SK-N-SH (cell line): ENCODE measurements at regions not wholly inside any gene's neighbourhood (a gene's known extent, or its start where the extent isn't known, plus 50 kb on each side); places are given as distances from the start of the nearest gene placed in this dataset.

Experiments used
- CTCF ChIA-PET: fragments of 300-600, 350-600 bp; formaldehyde crosslinking; extraction: SDS; loops from one replicate; lab custom pipeline; 2021; lab: Yijun Ruan, JAX
- POLR2A ChIA-PET: fragments of 350-600 bp; sonication (Branson Sonifier 250); formaldehyde crosslinking; extraction: SDS; loops from one replicate; lab custom pipeline; 2020; ENCODE audit warnings: antibody characterized with exemption, inconsistent platforms; lab: Yijun Ruan, JAX
- DNase-seq: peaks from one replicate; pipeline ENCODE4 v3.0.0; 2012
- H2AFZ ChIP-seq: fragments of 200-600 bp; sonication (generic); 2 replicates; pipeline ENCODE4 v1.8.1; 2016; ENCODE audit warnings: antibody characterized with exemption, mild to moderate bottlenecking, low read depth
- H3F3A ChIP-seq: fragments of 200-600 bp; sonication (generic); replicated peaks from 2 replicates; pipeline ENCODE3; 2016; ENCODE audit warnings: antibody characterized with exemption, mild to moderate bottlenecking; ENCODE audit not compliant: insufficient read depth
- H3K27ac ChIP-seq, 2 experiments: fragments of 200-500 bp in 1 of 2; fragments of 200-600 bp in 1 of 2; sonication (Bioruptor generic) in 1 of 2; sonication (generic), shearing (Covaris generic) in 1 of 2; 2 replicates each; pipeline versions ENCODE4 v1.5.1 to v1.6.1; 2014 to 2016; ENCODE audit warnings: low read depth in 2 of 2, inconsistent platforms in 1 of 2, low read length in 1 of 2, mild to moderate bottlenecking in 1 of 2, mixed read lengths in 1 of 2
- H3K27me3 ChIP-seq: fragments of 200-600 bp; sonication (generic), shearing (Covaris generic); 2 replicates; pipeline ENCODE4 v1.6.1; 2016; ENCODE audit warnings: mixed run types; ENCODE audit not compliant: insufficient read depth
- H3K36me3 ChIP-seq, 2 experiments: fragments of 200-500 bp in 1 of 2; fragments of 200-600 bp in 1 of 2; sonication (Bioruptor generic) in 1 of 2; sonication (generic) in 1 of 2; replicated peaks in 1 of 2; 2 replicates each; pipeline versions ENCODE3 to v1.5.1; 2014 to 2016; ENCODE audit warnings: low read length in 1 of 2, mild to moderate bottlenecking in 1 of 2; ENCODE audit not compliant: insufficient read depth in 2 of 2, control insufficient read depth in 1 of 2
- H3K4me1 ChIP-seq, 2 experiments: fragments of 200-500 bp in 1 of 2; fragments of 200-600 bp in 1 of 2; sonication (Bioruptor generic) in 1 of 2; sonication (generic), shearing (Covaris generic) in 1 of 2; 2 replicates each; pipeline versions ENCODE4 v1.5.1 to v1.6.1; 2014 to 2016; ENCODE audit warnings: low read depth in 1 of 2, low read length in 1 of 2, mixed run types in 1 of 2; ENCODE audit not compliant: insufficient read depth in 2 of 2, control insufficient read depth in 1 of 2
- H3K4me2 ChIP-seq: fragments of 200-600 bp; sonication (generic), shearing (Covaris generic); 2 replicates; pipeline ENCODE4 v1.6.1; 2017; ENCODE audit warnings: mixed run types
- H3K4me3 ChIP-seq, 2 experiments: fragments of 200-500 bp in 1 of 2; fragments of 200-600 bp in 1 of 2; sonication (Bioruptor generic) in 1 of 2; sonication (generic), shearing (Covaris generic) in 1 of 2; 2 replicates each; pipeline versions ENCODE4 v1.5.1 to v1.8.1; 2014 to 2016; ENCODE audit warnings: low read depth in 2 of 2, inconsistent platforms in 1 of 2, low read length in 1 of 2, mild to moderate bottlenecking in 1 of 2, mixed read lengths in 1 of 2, moderate library complexity in 1 of 2
- H3K79me2 ChIP-seq: fragments of 200-600 bp; sonication (generic); 2 replicates; pipeline ENCODE4 v1.8.1; 2017; ENCODE audit warnings: mild to moderate bottlenecking; ENCODE audit not compliant: insufficient read depth
- H3K9ac ChIP-seq: fragments of 200-600 bp; sonication (generic); 2 replicates; pipeline ENCODE4 v1.6.1; 2017; ENCODE audit warnings: mixed run types
- H3K9me2 ChIP-seq: fragments of 200-600 bp; sonication (generic); 2 replicates; pipeline ENCODE4 v1.6.1; 2017; ENCODE audit warnings: mixed run types
- H3K9me3 ChIP-seq: fragments of 200-600 bp; sonication (generic); 2 replicates; pipeline ENCODE4 v1.6.1; 2017; ENCODE audit warnings: mixed run types, mild to moderate bottlenecking, moderate library complexity
- H4K20me1 ChIP-seq: fragments of 200-600 bp; sonication (generic); 2 replicates; pipeline ENCODE4 v1.6.1; 2017; ENCODE audit warnings: mild to moderate bottlenecking, mixed run types; ENCODE audit not compliant: insufficient read depth
- FOSL2 ChIP-seq: IDR thresholded peaks from 2 replicates; pipeline ENCODE4 v1.4.0; 2012; ENCODE audit warnings: low read depth, mild to moderate bottlenecking, moderate library complexity, borderline replicate concordance
- FOXM1 ChIP-seq: IDR thresholded peaks from 2 replicates; pipeline ENCODE4 v1.4.0; 2012; ENCODE audit warnings: low read depth, mild to moderate bottlenecking
- MAX ChIP-seq: IDR thresholded peaks from 2 replicates; pipeline ENCODE4 v1.4.0; 2012; ENCODE audit warnings: low read depth
- MEF2A ChIP-seq: IDR thresholded peaks from 2 replicates; pipeline ENCODE4 v1.4.0; 2012; ENCODE audit warnings: low read depth, borderline replicate concordance
- MXI1 ChIP-seq: IDR thresholded peaks from 2 replicates; pipeline ENCODE4 v1.6.1; 2012; ENCODE audit warnings: mild to moderate bottlenecking, low read depth, low read length, improper control_type of control experiment
- NFIC ChIP-seq: IDR thresholded peaks from 2 replicates; pipeline ENCODE4 v1.4.0; 2012; ENCODE audit warnings: borderline replicate concordance
- NRF1 ChIP-seq: IDR thresholded peaks from 2 replicates; pipeline ENCODE4 v1.6.1; 2012; ENCODE audit warnings: low read depth, mild to moderate bottlenecking, low read length
- POLR2AphosphoS5 ChIP-seq: IDR thresholded peaks from 2 replicates; pipeline ENCODE4 v1.6.1; 2012; ENCODE audit warnings: low read depth, low read length
- REST ChIP-seq: IDR thresholded peaks from 2 replicates; pipeline ENCODE4 v1.6.1; 2012; ENCODE audit warnings: mild to moderate bottlenecking, low read depth, low read length, moderate library complexity
- RFX5 ChIP-seq: IDR thresholded peaks from 2 replicates; pipeline ENCODE4 v1.6.1; 2012; ENCODE audit warnings: mild to moderate bottlenecking, improper control_type of control experiment, low read length
- RXRA ChIP-seq: IDR thresholded peaks from 2 replicates; pipeline ENCODE4 v1.4.0; 2012; ENCODE audit warnings: low read depth, mild to moderate bottlenecking, borderline replicate concordance
- SIN3A ChIP-seq: IDR thresholded peaks from 2 replicates; pipeline ENCODE4 v1.6.1; 2012; ENCODE audit warnings: low read depth, mild to moderate bottlenecking, low read length, moderate library complexity, borderline replicate concordance
- SMC3 ChIP-seq: IDR thresholded peaks from 2 replicates; pipeline ENCODE4 v1.6.1; 2012; ENCODE audit warnings: low read depth, low read length, improper control_type of control experiment
- USF1 ChIP-seq: IDR thresholded peaks from 2 replicates; pipeline ENCODE4 v1.4.0; 2012; ENCODE audit warnings: low read depth, borderline replicate concordance
- TF ChIP-seq, protein P1 (sequence below): IDR thresholded peaks from 2 replicates; pipeline ENCODE4; 2012

- Histone ChIP-seq H3K4me2 (no peak overlapping the region), H3K27ac (no peak overlapping the region)
- POLR2A ChIA-PET = no interaction called here
Measured at GRCh38 chr2:61677942-61678341, 139.8 kb upstream of the XPO1 start.

More at GRCh38 chr2:61677942-61678341, 139.8 kb upstream of the XPO1 start:
- CTCF ChIA-PET = no interaction called here
- no peaks in the 10 kb centered on the region for H3K79me2 ChIP-seq
- DNase-seq = no peak
- no peaks in the 10 kb centered on the region for H3K27me3 ChIP-seq
- H4K20me1 ChIP-seq = no peaks in the 10 kb centered on the region
- no peaks in the 10 kb centered on the region for H3K9me2 ChIP-seq
- H3K4me1 ChIP-seq = no peaks in the 10 kb centered on the region
- no peaks in the 10 kb centered on the region for H3K36me3 ChIP-seq
- TF ChIP-seq USF1 = no peak
- TF ChIP-seq RXRA = no peak
- no peak for TF ChIP-seq MXI1
- TF ChIP-seq NRF1 = no peak
- no peak for TF ChIP-seq FOXM1
- TF ChIP-seq MEF2A = no peak
- TF ChIP-seq SMC3 = no peak
- no peak for TF ChIP-seq POLR2AphosphoS5
- no peak for TF ChIP-seq REST
- TF ChIP-seq SIN3A = no peak
- TF ChIP-seq MAX = no peak
- no peak for TF ChIP-seq FOSL2
- TF ChIP-seq NFIC = no peak
- TF ChIP-seq, protein P1, sequence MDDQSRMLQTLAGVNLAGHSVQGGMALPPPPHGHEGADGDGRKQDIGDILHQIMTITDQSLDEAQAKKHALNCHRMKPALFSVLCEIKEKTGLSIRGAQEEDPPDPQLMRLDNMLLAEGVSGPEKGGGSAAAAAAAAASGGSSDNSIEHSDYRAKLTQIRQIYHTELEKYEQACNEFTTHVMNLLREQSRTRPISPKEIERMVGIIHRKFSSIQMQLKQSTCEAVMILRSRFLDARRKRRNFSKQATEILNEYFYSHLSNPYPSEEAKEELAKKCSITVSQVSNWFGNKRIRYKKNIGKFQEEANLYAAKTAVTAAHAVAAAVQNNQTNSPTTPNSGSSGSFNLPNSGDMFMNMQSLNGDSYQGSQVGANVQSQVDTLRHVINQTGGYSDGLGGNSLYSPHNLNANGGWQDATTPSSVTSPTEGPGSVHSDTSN = no peak
- TF ChIP-seq RFX5 = no peak
- H3K9ac ChIP-seq = no peak overlapping the region
- peaks cover 7% of the 10 kb centered on the region; the same call in 1 of the 2 replicates for H3K9me3 ChIP-seq
- no peaks in the 10 kb centered on the region for H3F3A ChIP-seq
- H2AFZ ChIP-seq = no peak overlapping the region
- H3K4me3 ChIP-seq = no peak overlapping the region
